Endothelial cell of umbilical vein (primary cell): ENCODE measurements at regions not wholly inside any gene's neighbourhood (a gene's known extent, or its start where the extent isn't known, plus 50 kb on each side); places are given as distances from the start of the nearest gene placed in this dataset.

Experiments used
- CTCF ChIP-seq, 2 donors: IDR thresholded peaks; 1 replicate in 1 of 2; 2 replicates in 1 of 2; pipeline ENCODE4 v1.5.1; 2011; ENCODE audit warnings: low read length in 2 of 2, mild to moderate bottlenecking in 2 of 2, moderate library complexity in 2 of 2, control low read depth in 1 of 2, inconsistent platforms in 1 of 2, low read depth in 1 of 2; ENCODE audit not compliant: insufficient read depth in 1 of 2; ENCODE audit errors: extremely low read depth in 1 of 2
- FOS ChIP-seq: IDR thresholded peaks from 2 replicates; pipeline ENCODE4 v1.6.1; 2011; ENCODE audit warnings: mild to moderate bottlenecking, low read length, moderate library complexity, borderline replicate concordance; ENCODE audit not compliant: insufficient read depth
- MAX ChIP-seq: IDR thresholded peaks from 2 replicates; pipeline ENCODE4 v1.6.1; 2011; ENCODE audit not compliant: insufficient read depth, insufficient read length
- MYC ChIP-seq: IDR thresholded peaks from one replicate; pipeline ENCODE4 v1.6.1; 2011; ENCODE audit warnings: mild to moderate bottlenecking, low read depth, low read length
- POLR2A ChIP-seq: IDR thresholded peaks from 2 replicates; pipeline ENCODE4 v1.6.1; 2012; ENCODE audit warnings: low read depth, mild to moderate bottlenecking, control low read depth, low read length
- POLR2AphosphoS5 ChIP-seq: IDR thresholded peaks from 2 replicates; pipeline ENCODE4 v1.6.1; 2012; ENCODE audit warnings: low read depth, mild to moderate bottlenecking, control low read depth, low read length, moderate library complexity; ENCODE audit not compliant: insufficient read depth

- TF ChIP-seq POLR2A, result no peak
- no peak for TF ChIP-seq CTCF (IDR thresholded peaks at IDR 0.05; ENCODE audit: extremely low read depth in 1 of 2, insufficient read depth in 1 of 2, low read depth in 1 of 2, low read length in 2 of 2)
- TF ChIP-seq POLR2AphosphoS5, result no peak
- TF ChIP-seq FOS, result no peak
- no peak for TF ChIP-seq MAX
- no peak for TF ChIP-seq MYC
Observed at GRCh38 chr9:85215961-85216360, 525.8 kb downstream of the AGTPBP1 start.
